OCI-LY1 (cell line): ENCODE measurements at regions not wholly inside any gene's neighbourhood (a gene's known extent, or its start where the extent isn't known, plus 50 kb on each side); places are given as distances from the start of the nearest gene placed in this dataset.

Experiments used
- H2AFZ ChIP-seq: fragments of 200-600 bp; sonication (generic), shearing (Covaris generic); 2 replicates; pipeline ENCODE4 v1.6.0; 2014; ENCODE audit warnings: antibody characterized with exemption, mild to moderate bottlenecking, low read length
- H3F3A ChIP-seq: fragments of 200-600 bp; sonication (generic), shearing (Covaris generic); 2 replicates; pipeline ENCODE4 v1.6.0; 2014; ENCODE audit warnings: mild to moderate bottlenecking, antibody characterized with exemption, low read length, moderate library complexity; ENCODE audit not compliant: insufficient read depth
- H3K27ac ChIP-seq: fragments of 200-600 bp; sonication (generic); 2 replicates; pipeline ENCODE4 v1.5.1; 2014; ENCODE audit warnings: low read length, mixed run types, mild to moderate bottlenecking, low read depth; ENCODE audit not compliant: poor library complexity, severe bottlenecking
- H3K27me3 ChIP-seq: fragments of 200-600 bp; sonication (generic); 2 replicates; pipeline ENCODE4 v1.6.0; 2014; ENCODE audit warnings: antibody characterized with exemption, mild to moderate bottlenecking, low read length, moderate library complexity; ENCODE audit not compliant: insufficient read depth
- H3K36me3 ChIP-seq: fragments of 200-600 bp; sonication (generic); 2 replicates; pipeline ENCODE4 v1.6.1; 2014; ENCODE audit warnings: mild to moderate bottlenecking, antibody characterized with exemption, low read length, moderate library complexity, mixed read lengths; ENCODE audit not compliant: insufficient read depth
- H3K4me1 ChIP-seq: fragments of 200-600 bp; sonication (generic); 2 replicates; pipeline ENCODE4 v1.5.1; 2014; ENCODE audit warnings: mild to moderate bottlenecking, low read length, moderate library complexity; ENCODE audit not compliant: insufficient read depth, severe bottlenecking
- H3K4me2 ChIP-seq: fragments of 200-600 bp; sonication (generic), shearing (Covaris generic); 2 replicates; pipeline ENCODE4 v1.6.1; 2014; ENCODE audit warnings: low read length
- H3K4me3 ChIP-seq: fragments of 200-600 bp; sonication (generic); 2 replicates; pipeline ENCODE4 v1.5.1; 2014; ENCODE audit warnings: low read length, low read depth, mild to moderate bottlenecking, mixed read lengths; ENCODE audit not compliant: poor library complexity, severe bottlenecking
- H3K79me2 ChIP-seq: fragments of 200-600 bp; shearing (Covaris generic); 2 replicates; pipeline ENCODE4 v1.6.1; 2016; ENCODE audit warnings: mixed run types, low read length, mixed read lengths; ENCODE audit not compliant: insufficient read depth
- H3K9ac ChIP-seq: fragments of 200-600 bp; sonication (generic), shearing (Covaris generic); 2 replicates; pipeline ENCODE4 v1.6.1; 2014; ENCODE audit warnings: mild to moderate bottlenecking, low read length, mixed read lengths
- H3K9me2 ChIP-seq: fragments of 200-600 bp; sonication (generic), shearing (Covaris generic); 2 replicates; pipeline ENCODE4 v1.6.1; 2014; ENCODE audit warnings: low read depth, mild to moderate bottlenecking, low read length, mixed read lengths
- H3K9me3 ChIP-seq: fragments of 200-600 bp; shearing (Covaris generic); 2 replicates; pipeline ENCODE4 v1.6.1; 2014; ENCODE audit warnings: low read length, mixed read lengths
- H4K20me1 ChIP-seq: fragments of 200-600 bp; sonication (generic), shearing (Covaris generic); 2 replicates; pipeline ENCODE4 v1.6.0; 2016; ENCODE audit warnings: mild to moderate bottlenecking, low read length; ENCODE audit not compliant: insufficient read depth
- CTCF ChIP-seq: fragments of 200-600 bp; sonication (generic), shearing (Covaris generic); IDR thresholded peaks from 2 replicates; pipeline ENCODE4 v1.5.1; 2017; ENCODE audit warnings: mild to moderate bottlenecking, antibody characterized with exemption, low read length, moderate library complexity, mixed read lengths
- EZH2 ChIP-seq: fragments of 200-600 bp; sonication (generic), shearing (Covaris generic); IDR thresholded peaks from 2 replicates; pipeline ENCODE4 v1.8.0; 2017; ENCODE audit warnings: borderline replicate concordance, mixed run types, mild to moderate bottlenecking, antibody characterized with exemption, low read length, moderate library complexity, mixed read lengths

- no peaks in the 10 kb centered on the region for H3K36me3 ChIP-seq
- H3K9me2 ChIP-seq = no peaks in the 10 kb centered on the region
- no peaks in the 10 kb centered on the region for H3K79me2 ChIP-seq
- H3K27me3 ChIP-seq = no peaks in the 10 kb centered on the region
- H3K4me3 ChIP-seq = no peak overlapping the region
- H3K4me1 ChIP-seq = peaks cover 29% of the 10 kb centered on the region
- no peak for TF ChIP-seq EZH2
- TF ChIP-seq CTCF = no peak
- H3K4me2 ChIP-seq = no peak overlapping the region
- H3F3A ChIP-seq = no peaks in the 10 kb centered on the region
- no peaks in the 10 kb centered on the region for H3K9me3 ChIP-seq
- H2AFZ ChIP-seq = peak overlapping the region; percentile 58; the same call in 1 of the 2 replicates
- H3K27ac ChIP-seq = peak overlapping the region; percentile 45
- no peaks in the 10 kb centered on the region for H4K20me1 ChIP-seq
- H3K9ac ChIP-seq = no peak overlapping the region
These were observed 103.3 kb upstream of the ZNF608 start for GRCh38 chr5:124849774-124850173.

- H3K9me2 ChIP-seq = no peaks in the 10 kb centered on the region
- no peak overlapping the region for H2AFZ ChIP-seq
- H3K27me3 ChIP-seq = no peaks in the 10 kb centered on the region
- no peaks in the 10 kb centered on the region for H4K20me1 ChIP-seq
- no peak overlapping the region for H3K4me3 ChIP-seq
- no peaks in the 10 kb centered on the region for H3K9me3 ChIP-seq
- H3K36me3 ChIP-seq = no peaks in the 10 kb centered on the region
- no peak for TF ChIP-seq EZH2
- TF ChIP-seq CTCF = no peak
- H3K27ac ChIP-seq = no peak overlapping the region
- peaks cover 19% of the 10 kb centered on the region for H3K4me1 ChIP-seq
- no peak overlapping the region for H3K9ac ChIP-seq
- no peaks in the 10 kb centered on the region for H3F3A ChIP-seq
- no peak overlapping the region for H3K4me2 ChIP-seq
- H3K79me2 ChIP-seq = no peaks in the 10 kb centered on the region
These were observed 110.3 kb upstream of the ZNF608 start for GRCh38 chr5:124856726-124857125.

- Histone ChIP-seq H3F3A (no peaks in the 10 kb centered on the region), H3K36me3 (no peaks in the 10 kb centered on the region), H3K9me3 (no peaks in the 10 kb centered on the region), H3K4me3 (peak overlapping the region; percentile 0), H3K4me2 (peak overlapping the region; percentile 45), H3K27me3 (no peaks in the 10 kb centered on the region), H3K9ac (peak overlapping the region; percentile 15; the same call in 1 of the 2 replicates), H3K9me2 (no peaks in the 10 kb centered on the region), H3K79me2 (no peaks in the 10 kb centered on the region), H3K4me1 (peaks cover 19% of the 10 kb centered on the region), H2AFZ (peak overlapping the region; percentile 32), H4K20me1 (no peaks in the 10 kb centered on the region), H3K27ac (peak overlapping the region; percentile 51)
- TF ChIP-seq EZH2 (no peak), CTCF (no peak)
These were observed 112.2 kb upstream of the ZNF608 start for GRCh38 chr5:124858612-124859011.
